Esophagus muscularis mucosa (tissue), 4 donors: ENCODE measurements at regions not wholly inside any gene's neighbourhood (a gene's known extent, or its start where the extent isn't known, plus 50 kb on each side); places are given as distances from the start of the nearest gene placed in this dataset.

Source experiments
- EP300 ChIP-seq: sonication (generic); formaldehyde crosslinking; IDR thresholded peaks from one replicate; pipeline ENCODE4 v1.6.1; 2017; ENCODE audit warnings: antibody characterized with exemption
- POLR2A ChIP-seq: fragments of 450-650 bp; IDR thresholded peaks from one replicate; pipeline ENCODE4 v1.6.1; 2017; ENCODE audit warnings: antibody characterized with exemption, moderate library complexity, mild to moderate bottlenecking, low read depth
- POLR2AphosphoS5 ChIP-seq, 2 donors: sonication (generic); formaldehyde crosslinking; IDR thresholded peaks; one replicate each; pipeline ENCODE4 v1.6.1; 2017; ENCODE audit warnings: antibody characterized with exemption in 2 of 2
- TF ChIP-seq, protein P1 (sequence below), 3 experiments: fragments of 200-600 bp in 2 of 3; fragments of 450-650 bp in 1 of 3; sonication (generic) in 2 of 3; IDR thresholded peaks; one replicate each; pipeline ENCODE4 v1.5.1; 2017 to 2019; ENCODE audit warnings: antibody characterized with exemption in 3 of 3, mild to moderate bottlenecking in 2 of 3, moderate library complexity in 1 of 3

DNA sequence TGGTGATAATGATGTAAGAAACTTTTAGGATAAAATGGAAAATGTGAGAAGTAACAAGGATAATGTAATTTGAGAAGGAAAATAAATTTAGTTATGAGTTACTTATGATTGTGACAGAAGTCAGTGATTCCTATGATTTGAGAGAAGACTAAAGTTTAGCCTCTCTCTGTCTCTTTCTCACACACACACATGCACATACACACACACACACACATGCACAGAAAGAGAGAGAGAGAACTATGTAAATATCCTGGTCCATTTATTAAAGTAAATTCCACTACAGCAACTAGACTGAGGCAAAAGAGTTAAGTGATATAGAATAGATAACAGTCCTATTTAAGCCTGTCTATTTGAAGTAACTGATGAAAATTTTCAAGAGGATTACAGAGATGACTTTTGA is 375.2 kb downstream of the CD109 start:
- TF ChIP-seq POLR2A, result no peak
- TF ChIP-seq, protein P1, sequence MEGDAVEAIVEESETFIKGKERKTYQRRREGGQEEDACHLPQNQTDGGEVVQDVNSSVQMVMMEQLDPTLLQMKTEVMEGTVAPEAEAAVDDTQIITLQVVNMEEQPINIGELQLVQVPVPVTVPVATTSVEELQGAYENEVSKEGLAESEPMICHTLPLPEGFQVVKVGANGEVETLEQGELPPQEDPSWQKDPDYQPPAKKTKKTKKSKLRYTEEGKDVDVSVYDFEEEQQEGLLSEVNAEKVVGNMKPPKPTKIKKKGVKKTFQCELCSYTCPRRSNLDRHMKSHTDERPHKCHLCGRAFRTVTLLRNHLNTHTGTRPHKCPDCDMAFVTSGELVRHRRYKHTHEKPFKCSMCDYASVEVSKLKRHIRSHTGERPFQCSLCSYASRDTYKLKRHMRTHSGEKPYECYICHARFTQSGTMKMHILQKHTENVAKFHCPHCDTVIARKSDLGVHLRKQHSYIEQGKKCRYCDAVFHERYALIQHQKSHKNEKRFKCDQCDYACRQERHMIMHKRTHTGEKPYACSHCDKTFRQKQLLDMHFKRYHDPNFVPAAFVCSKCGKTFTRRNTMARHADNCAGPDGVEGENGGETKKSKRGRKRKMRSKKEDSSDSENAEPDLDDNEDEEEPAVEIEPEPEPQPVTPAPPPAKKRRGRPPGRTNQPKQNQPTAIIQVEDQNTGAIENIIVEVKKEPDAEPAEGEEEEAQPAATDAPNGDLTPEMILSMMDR (IDR thresholded peaks at IDR 0.05), result no peak
- TF ChIP-seq POLR2AphosphoS5 (IDR thresholded peaks at IDR 0.05), result no peak
- no peak for TF ChIP-seq EP300
